Ammon's horn (tissue), 1 donor: ENCODE measurements at regions not wholly inside any gene's neighbourhood (a gene's known extent, or its start where the extent isn't known, plus 50 kb on each side); places are given as distances from the start of the nearest gene placed in this dataset.

ENCODE experiments used
- DNase-seq: peaks from one replicate; pipeline ENCODE4 v3.0.0-alpha.2; 2016; ENCODE audit warnings: low spot score

DNA sequence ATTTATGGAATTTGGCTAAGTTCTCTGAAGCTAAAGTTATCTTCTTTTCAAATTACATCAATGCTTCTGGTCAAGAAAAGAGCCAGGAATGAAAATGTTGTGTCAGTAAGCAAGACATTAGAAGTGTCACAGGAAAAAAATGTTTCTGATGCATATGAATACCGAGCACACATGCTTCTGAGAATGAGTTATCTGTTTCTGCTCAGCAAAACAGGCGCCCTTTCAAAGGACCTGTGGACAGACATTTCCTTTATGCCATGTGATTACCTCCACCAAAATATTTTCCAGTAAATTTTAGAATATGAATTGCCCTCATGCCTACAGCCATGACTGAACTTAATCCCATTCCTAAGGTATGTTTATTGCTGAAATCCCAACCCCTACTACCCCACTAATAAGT is 55.4 kb upstream of the RNF180 start:
- DNase-seq: no peak

DNA sequence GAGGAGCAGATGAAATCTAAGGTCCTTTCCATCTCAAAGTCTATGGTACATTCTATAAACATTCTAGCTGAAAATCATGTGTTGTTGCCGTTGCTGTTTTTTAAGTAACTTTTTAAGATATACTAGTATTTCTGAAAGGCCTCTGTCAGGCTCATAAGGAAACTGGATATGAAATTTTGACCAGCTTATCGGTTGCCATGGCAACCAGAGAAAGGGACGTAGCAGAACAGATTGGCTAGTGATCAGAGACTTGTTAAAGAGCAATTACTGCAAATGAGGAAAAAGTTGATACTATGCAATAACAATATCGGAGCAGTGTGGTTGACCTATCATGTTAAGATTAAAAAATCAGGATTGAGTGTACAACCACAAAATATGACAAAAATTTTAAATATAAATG is 57.0 kb upstream of the RNF180 start:
- no peak for DNase-seq

DNA sequence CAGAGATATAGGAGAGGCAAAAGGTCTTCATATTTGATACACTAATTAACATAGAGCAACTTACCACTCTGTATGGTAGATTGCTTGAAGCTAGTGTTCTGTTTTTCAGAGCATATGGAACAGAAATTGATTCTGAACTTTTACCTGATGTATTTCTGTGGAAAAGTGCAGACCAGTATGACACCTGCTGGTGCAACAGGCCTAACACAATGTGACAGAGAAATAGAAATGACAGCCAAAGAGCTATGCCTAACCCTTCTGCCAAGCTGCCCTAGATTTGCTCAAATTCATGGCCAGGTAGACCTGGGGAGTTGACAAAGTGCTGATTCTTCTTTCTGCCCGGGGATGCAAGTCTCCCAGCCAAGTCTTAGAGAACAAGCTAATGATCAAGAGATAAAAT is 65.4 kb upstream of the RNF180 start:
- no peak for DNase-seq

DNA sequence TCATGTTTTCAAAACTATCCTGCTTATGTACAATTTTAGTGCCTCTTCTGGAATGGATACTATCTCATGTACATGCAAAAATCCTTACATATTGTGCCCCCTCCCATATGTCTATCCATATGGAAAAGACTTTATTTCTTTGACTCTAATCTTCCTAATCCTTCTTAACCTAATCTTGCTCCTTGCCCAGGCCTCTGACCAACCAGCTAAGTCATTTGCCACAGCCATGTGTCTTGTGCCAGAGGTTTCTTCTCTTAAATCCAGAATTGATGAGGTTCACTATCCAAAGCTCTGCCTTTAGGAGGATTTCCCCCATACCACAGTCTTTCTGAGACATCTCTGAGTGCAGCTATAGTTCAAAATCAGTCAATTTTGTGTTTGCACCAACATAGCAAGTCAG is 68.9 kb upstream of the RNF180 start:
- no peak for DNase-seq

DNA sequence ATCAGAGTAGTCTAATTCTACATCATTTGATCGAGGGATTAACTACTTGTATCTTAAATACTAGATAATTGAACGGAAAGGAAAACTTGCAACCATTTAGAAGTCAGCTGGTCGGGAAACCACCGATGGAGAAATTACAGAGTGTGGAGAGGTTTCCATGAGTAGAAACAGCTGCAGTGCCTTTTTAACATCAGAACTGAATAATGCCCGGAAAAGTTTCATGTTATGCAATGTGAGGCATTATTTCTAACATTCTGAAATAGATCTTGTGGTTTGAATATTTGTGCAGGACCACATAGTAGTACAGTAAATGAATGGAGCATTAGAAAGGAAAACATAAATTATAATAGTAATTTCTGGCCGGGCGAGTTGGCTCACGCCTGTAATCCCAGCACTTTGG is 88.1 kb upstream of the RNF180 start:
- no peak for DNase-seq

DNA sequence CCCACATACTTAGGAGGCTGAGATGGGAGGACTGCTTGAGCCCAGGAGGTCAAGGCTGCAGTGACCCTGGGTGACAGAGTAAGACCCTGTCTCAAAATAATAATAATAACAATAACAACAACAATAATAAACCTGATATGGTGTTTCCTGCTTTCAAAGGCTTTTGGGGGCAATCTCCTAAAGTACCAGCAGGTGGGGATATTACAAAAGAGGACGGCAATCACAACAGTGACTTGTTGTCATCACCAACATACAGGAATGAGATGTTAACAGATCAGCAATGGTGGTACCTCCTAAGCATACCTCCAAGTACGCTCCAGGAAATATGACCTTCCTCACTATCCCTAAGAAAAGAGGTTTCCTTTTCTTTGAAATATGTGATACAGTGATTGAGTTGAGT is 91.1 kb upstream of the RNF180 start:
- DNase-seq: peak; percentile 24

DNA sequence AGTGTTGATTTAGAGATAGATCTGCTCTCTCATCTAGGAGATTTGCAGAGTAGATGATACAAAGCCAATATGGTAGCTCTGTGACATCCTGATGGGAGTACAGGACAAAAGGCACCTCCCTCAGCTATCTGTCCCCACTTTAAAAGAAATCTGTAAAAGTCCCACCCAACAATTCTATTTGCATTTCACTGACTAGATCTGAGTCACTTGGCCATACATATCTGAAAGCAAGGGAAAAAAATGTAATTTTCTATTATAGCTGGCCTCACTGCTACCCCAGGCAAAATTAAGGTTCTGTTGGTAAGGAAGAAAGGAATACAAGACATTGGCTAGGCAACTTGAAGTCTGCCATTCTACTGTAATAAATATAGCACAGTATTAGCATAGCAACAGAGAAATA is 96.2 kb upstream of the RNF180 start:
- DNase-seq: no peak

DNA sequence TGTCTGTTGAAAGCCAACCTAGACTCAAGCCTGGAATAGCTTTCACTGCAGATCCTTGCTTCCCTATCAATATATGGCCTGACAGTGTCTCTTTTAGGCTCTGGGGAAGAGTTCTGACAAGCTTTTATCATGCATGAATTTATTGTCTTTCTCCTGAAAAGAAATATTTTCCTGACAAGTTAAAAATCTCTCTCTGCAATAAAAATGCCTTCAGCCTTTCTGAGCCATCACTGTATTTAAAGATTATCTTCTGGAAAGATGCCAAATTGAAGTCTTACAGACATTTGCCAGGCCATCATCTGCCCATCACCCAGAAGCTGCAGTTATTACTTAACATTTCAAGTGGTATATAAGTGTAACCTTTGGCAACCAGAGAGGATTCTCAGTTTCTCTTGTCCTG is 88.1 kb upstream of the HTR1A start:
- no peak for DNase-seq

DNA sequence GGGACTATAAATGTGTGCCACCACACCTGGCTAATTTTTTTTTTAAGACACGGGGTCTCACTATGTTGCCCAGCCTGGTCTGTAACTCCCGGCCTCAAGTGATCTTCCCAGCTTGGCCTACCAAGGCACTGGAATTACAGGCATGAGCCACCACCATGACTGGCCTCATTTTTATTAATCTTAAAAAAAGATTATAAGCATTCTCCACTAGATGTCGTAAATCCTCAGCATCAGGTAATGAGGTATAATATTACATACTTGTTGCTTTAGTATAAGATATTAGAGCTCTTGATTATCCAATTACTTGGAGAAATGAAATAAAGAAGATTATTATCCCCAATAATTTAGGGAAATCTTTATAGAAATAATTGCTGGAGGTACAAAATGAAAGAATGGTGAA is 78.2 kb upstream of the HTR1A start:
- DNase-seq: no peak

DNA sequence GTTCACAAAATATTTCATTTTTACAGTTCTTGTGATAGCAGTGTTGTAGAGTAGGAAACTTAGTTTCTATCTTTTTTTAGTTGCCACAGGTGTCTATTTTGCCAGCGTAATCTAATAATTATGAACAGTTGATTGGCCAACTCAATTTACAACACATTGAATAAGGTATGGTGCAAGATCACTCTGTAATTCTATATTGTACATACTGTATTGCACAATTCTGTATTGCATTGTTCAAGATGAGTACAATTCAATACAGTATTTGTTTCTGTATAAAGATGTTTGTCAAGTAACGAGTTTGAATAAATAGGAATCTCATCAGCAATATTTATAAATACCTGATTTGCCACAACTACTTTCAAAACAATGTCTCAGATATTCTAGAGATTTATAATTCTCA is 64.2 kb upstream of the HTR1A start:
- DNase-seq: no peak

DNA sequence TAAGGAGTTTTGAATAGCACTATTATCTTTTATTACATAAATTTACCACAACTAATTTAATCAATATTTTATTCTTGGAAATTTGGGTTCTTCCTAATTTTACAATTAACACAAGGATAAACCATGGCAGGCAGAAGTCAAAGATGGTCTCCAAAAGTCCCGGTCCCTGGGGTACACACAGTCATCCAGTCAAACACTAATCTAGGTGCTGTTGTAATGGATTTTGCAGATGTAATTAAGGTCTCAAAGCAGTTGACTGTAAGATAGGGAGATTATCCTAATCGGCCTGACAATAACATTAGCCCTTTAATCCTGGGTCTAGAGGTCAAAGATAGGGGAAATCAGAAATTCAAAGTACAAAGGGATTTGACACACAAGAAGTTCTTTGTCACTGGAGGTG is 57.5 kb upstream of the HTR1A start:
- no peak for DNase-seq

DNA sequence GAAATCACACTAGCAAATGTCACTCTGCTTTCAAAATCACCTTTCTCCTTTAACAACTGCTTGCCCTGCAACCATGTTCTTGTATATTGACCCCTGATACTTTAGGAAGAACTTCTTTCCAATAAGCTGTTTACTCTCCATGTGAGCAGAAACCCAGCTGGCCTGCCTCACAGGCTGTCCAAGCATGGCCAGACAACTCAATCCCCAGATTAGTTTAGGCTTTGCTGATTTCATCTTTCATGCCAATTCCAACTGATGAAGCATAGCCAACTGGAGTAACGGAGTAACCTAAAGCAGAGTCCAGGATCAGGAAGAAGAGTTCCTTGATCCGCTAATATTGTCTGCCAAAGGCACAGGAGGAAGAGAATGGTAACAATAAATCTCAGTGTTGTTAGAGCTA is 56.7 kb upstream of the HTR1A start:
- DNase-seq: no peak

DNA sequence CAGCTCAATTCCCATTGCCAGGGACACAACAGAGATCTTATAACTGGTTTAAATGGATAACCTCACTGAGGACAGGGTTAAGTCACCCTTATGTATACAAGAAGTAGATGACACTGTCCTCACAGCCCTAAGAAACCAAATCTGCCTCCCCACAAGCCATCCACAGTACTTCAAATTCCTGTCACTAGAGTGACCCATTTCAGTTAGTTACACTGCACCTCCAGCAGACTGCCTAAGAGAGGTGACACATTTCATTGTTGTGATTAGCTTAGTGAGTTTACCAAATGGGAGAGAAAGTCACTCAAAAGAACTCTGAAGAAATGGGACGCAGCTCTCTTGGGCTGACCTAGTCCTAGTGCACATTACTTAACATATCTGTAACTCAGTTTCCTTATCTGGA is 53.6 kb upstream of the HTR1A start:
- DNase-seq: no peak
